Fibroblast of lung (primary cell): ENCODE measurements at regions not wholly inside any gene's neighbourhood (a gene's known extent, or its start where the extent isn't known, plus 50 kb on each side); places are given as distances from the start of the nearest gene placed in this dataset.

Source experiments
- EZH2 ChIP-seq: IDR thresholded peaks from 2 replicates; pipeline ENCODE4 v1.5.1; 2012; ENCODE audit warnings: low read length, control low read depth, mild to moderate bottlenecking; ENCODE audit errors: missing control alignments
- TF ChIP-seq, protein P1 (sequence below), 2 donors: IDR thresholded peaks in 1 of 2; conservative IDR thresholded peaks in 1 of 2; 1 replicate in 1 of 2; 2 replicates in 1 of 2; pipeline ENCODE4 v1.5.1; 2011 to 2012; ENCODE audit warnings: low read length in 2 of 2, control low read depth in 1 of 2, inconsistent platforms in 1 of 2, low read depth in 1 of 2, mild to moderate bottlenecking in 1 of 2

DNA sequence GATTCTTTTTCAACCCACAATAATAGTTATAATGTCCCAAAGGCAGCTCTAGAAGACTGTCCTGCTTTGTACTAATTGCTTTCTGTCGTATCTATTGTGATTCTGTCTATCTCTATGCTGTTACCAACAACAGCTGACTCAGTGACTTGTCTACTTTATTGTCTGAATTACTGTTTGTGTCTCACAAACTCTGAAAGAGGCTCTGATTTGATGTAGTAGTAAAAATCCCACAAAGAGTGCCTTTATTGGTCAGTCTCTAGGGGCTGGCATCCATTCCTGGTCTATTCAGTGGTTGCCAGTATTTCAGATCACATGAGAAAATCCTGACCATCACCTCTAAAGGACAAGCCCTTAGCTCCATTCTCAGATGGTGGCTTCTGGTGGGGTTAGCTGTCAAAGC lies 254.2 kb downstream of the NSUN3 start:
- TF ChIP-seq, protein P1, sequence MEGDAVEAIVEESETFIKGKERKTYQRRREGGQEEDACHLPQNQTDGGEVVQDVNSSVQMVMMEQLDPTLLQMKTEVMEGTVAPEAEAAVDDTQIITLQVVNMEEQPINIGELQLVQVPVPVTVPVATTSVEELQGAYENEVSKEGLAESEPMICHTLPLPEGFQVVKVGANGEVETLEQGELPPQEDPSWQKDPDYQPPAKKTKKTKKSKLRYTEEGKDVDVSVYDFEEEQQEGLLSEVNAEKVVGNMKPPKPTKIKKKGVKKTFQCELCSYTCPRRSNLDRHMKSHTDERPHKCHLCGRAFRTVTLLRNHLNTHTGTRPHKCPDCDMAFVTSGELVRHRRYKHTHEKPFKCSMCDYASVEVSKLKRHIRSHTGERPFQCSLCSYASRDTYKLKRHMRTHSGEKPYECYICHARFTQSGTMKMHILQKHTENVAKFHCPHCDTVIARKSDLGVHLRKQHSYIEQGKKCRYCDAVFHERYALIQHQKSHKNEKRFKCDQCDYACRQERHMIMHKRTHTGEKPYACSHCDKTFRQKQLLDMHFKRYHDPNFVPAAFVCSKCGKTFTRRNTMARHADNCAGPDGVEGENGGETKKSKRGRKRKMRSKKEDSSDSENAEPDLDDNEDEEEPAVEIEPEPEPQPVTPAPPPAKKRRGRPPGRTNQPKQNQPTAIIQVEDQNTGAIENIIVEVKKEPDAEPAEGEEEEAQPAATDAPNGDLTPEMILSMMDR (conservative IDR thresholded peaks at IDR 0.05 in 1 of 2, IDR thresholded peaks at IDR 0.05 in 1 of 2; ENCODE audit: low read depth in 1 of 2, low read length in 2 of 2), result no peak
- TF ChIP-seq EZH2, result no peak
